Muscle of back (tissue), 3 donors: ENCODE measurements at regions not wholly inside any gene's neighbourhood (a gene's known extent, or its start where the extent isn't known, plus 50 kb on each side); places are given as distances from the start of the nearest gene placed in this dataset.

Experiments used
- DNase-seq, 3 donors: peaks; one replicate each; pipeline versions ENCODE4 v3.0.0 to v3.0.0-alpha.2; 2013

DNA sequence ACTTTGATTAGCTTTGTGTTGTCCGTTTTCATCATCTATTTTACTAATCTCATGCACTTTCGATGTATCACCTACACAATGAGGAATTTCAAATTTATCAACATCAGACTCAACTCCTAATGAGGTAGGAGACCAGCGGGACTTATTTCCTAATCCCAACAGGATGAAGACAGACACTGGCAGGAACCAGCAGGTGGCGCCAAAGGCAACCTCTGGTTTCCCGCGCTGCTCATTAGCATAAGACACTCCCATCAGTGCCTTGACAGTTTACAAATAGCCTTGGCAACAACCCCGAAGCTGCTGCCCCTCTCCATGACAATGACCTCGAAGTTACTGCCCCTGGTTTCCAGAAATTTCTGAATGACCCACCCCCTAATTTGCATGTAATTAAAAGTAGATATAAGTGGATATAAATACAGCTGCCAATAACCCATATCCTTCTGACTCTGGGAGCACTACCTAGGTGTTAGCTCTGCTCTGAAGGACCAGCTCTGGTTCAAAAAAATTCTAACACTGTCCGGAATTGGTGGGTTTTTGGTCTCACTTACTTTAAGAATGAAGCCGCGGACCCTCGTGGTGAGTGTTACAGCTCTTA is 974.8 kb downstream of the ADGRL2 start:
- DNase-seq, result no peak

- no peak for DNase-seq
Measured at GRCh38 chr1:82762829-82763532, 962.2 kb downstream of the ADGRL2 start.

GRCh38 chr1:82759035-82759434 is 958.3 kb downstream of the ADGRL2 start:
- no peak for DNase-seq

- no peak for DNase-seq
Measured at GRCh38 chr1:82755671-82756070, 954.9 kb downstream of the ADGRL2 start.

GRCh38 chr1:82755191-82755590 is 954.5 kb downstream of the ADGRL2 start:
- DNase-seq, result no peak

GRCh38 chr1:82752046-82752445 is 951.3 kb downstream of the ADGRL2 start:
- DNase-seq, result no peak

- no peak for DNase-seq
Measured at GRCh38 chr1:82733645-82734044, 932.9 kb downstream of the ADGRL2 start.

- DNase-seq, result no peak
Measured at GRCh38 chr1:82731216-82731615, 930.5 kb downstream of the ADGRL2 start.

- no peak for DNase-seq
Measured at GRCh38 chr1:82728206-82728605, 927.5 kb downstream of the ADGRL2 start.

DNA sequence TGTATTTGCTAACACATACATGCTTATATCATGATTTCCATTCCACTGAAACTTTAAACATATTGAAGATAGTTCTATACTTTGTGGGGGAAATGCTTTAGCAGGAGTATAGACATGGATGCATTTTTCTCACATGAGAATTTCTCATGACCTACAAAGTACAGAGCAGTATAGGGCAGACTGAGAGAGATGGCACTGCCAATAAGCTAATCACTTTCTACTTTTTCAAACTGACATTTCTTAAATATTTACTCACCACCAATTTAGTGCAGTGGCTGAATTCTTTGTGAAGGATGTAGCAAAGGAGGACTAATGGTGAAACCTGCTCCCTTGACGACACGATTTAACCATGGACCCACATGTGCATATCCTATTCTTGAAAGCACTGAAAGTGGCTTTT is 923.5 kb downstream of the ADGRL2 start:
- no peak for DNase-seq

DNA sequence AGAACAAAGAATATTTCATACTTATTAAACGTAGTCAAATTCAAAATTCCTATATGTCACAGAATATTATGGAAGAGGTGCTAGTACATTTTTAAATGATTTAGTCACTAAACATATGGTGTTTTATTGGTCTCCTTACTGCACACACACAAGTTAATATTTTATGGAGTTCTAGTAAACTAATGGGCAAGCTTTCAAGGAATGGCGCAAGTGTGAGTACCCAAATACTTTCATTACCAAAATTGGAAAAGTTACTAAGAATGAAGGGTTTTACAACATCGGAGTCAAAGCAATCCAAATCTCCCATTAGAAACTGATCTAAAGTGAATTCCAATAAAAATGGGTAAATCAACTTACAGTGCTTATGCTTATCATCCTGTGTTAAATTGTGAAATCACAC is 921.9 kb downstream of the ADGRL2 start:
- no peak for DNase-seq

GRCh38 chr1:82721702-82722101 is 921.0 kb downstream of the ADGRL2 start:
- no peak for DNase-seq

GRCh38 chr1:82718719-82719419 is 918.1 kb downstream of the ADGRL2 start:
- no peak for DNase-seq

GRCh38 chr1:82710091-82710490 is 909.4 kb downstream of the ADGRL2 start:
- DNase-seq, result no peak

DNA sequence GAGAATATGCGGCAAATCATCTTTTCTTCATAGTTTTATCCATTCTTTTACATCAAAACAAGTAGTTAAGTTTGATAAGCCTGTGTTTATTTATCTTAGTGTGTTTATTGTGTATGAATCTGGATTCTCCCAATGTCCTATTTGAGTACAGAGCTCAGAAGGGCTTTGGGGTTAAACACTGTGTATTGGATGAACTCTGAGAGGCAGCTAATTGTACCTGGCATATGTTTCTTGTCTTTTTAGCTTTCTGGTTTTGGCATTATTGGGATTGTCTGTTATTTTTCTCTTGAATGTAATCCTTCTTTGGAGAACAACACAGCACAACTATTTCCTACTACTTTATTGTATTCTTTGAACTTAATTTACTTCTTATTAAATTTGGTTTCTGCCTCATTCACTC is 906.9 kb downstream of the ADGRL2 start:
- DNase-seq, result no peak

- peak in 1 of 3 donors; percentile 23 for DNase-seq
Measured at GRCh38 chr1:82706741-82707140, 906.0 kb downstream of the ADGRL2 start.

- peak in 1 of 3 donors; percentile 59 for DNase-seq
Measured at GRCh38 chr1:82704966-82705365, 904.2 kb downstream of the ADGRL2 start.

DNA sequence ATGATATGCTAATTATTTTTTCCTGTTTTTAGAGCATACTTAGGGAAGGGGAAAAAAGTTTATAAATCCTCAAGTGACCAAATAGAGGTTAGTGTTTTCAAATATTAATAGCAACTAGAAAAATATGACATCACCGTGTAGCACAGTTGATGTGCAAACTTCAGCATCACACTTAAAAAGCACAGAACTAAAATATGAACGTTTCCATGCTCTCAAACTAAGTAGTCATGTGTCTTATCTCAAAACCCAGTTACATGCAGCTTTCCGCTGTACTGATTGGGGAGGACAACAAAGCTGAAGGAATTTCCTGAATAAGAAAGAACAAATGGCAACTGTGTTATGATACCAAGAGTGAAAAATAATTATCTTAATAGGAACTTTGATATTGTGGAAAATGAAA is 903.7 kb downstream of the ADGRL2 start:
- peak in 1 of 3 donors; percentile 48 for DNase-seq

GRCh38 chr1:82703951-82704350 is 903.2 kb downstream of the ADGRL2 start:
- DNase-seq, result no peak

DNA sequence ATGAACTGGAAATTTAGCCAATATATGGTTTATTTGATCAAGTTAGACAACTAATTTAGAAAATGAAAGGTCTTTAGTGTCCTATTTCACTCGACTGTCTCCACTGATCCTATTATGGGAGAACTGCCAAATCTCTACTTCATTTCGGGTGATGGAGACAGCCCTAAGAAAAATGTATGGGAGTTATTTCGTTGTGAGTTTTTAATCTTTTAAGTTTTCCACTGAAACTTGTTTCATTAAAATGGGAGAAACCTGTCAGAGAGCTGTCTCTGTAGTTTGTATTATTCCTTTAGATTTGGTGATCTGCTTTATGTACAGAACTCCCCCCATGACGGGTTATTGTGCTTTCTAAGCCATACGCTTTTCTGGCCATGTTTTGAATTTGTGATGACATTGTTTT is 899.7 kb downstream of the ADGRL2 start:
- no peak for DNase-seq

DNA sequence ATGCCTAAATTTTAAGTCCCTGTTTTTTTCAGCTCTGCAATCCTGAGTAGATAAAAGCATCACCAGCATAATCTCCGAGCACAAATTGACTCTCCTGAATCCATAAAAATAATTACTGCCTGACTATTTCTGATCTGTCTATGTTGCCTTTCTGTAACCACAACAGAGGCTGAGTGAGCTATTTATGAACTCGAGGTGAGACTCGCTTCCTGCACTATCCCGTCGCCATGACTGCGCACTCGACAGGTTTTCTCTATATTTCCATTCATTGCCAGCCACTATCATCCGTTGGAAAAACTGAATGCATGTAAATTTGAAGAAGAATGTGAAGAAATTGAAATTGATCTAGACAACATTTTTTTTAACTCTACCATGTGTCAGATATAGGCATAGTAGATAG is 897.2 kb downstream of the ADGRL2 start:
- DNase-seq, result no peak

DNA sequence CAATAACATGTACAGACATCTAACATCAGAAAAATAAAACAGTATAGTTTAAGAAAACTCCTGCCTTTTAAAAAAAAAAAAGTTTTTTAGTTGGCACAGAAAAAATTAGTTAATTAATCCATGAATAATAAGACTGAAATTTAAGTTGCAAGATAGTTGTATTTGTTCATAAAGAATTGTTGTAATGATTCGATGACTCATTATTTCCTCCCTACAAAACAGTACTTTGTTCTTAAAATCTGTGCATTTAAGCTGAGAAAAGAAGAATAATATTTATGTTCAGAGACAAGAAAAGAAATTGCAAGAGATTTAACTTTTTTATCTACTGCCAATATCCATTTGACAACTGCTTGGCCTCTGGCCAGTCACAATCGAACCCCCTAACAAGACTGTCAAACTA is 894.7 kb downstream of the ADGRL2 start:
- peak in 1 of 3 donors; percentile 25 for DNase-seq

DNA sequence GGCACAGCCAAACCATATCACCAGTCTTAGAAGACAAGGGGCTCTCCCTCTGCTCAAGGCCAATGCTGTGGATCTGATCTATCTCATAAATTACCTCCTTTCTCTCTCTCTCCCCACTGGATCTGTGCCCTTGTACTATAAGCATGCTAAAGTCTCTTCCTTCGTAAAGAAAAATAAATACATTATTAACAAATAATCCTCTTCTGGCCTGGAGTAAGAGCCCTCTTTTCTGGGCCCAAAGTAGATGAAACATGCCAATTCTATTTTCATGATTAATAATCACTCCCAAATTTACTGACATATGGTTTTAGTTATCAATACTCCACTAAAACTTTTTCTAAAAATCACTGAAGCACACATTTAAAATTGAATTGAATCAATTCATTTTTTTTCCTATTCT is 889.7 kb downstream of the ADGRL2 start:
- peak in 2 of 3 donors; percentile 22 to 66 for DNase-seq
